Activated CD8-positive, alpha-beta memory T cell treated with anti-CD3 and anti-CD28 coated beads, Interleukin-2, amount 50 U/mL, for 24 hours (primary cell): ENCODE measurements at regions not wholly inside any gene's neighbourhood (a gene's known extent, or its start where the extent isn't known, plus 50 kb on each side); places are given as distances from the start of the nearest gene placed in this dataset.
A peak's percentile ranks its signal among the peaks of the same experiment; 100 is the strongest.

Experiments
- DNase-seq: peaks from one replicate; pipeline ENCODE4 v3.0.0-alpha.2; 2020; ENCODE audit errors: extremely low read depth

- no peak for DNase-seq
Observed at GRCh38 chr11:11789735-11790369, 51.9 kb upstream of the USP47 start.

- no peak for DNase-seq
Observed at GRCh38 chr11:11788063-11788710, 53.6 kb upstream of the USP47 start.

- DNase-seq: peak; percentile 46
Observed at GRCh38 chr11:11787305-11788062, 54.3 kb upstream of the USP47 start.

- no peak for DNase-seq
Observed at GRCh38 chr11:11786771-11787170, 55.0 kb upstream of the USP47 start.

GRCh38 chr11:11786234-11786633 lies 55.5 kb upstream of the USP47 start:
- DNase-seq: no peak

GRCh38 chr11:11782532-11783110 lies 59.2 kb upstream of the USP47 start:
- DNase-seq: no peak

- DNase-seq: no peak
Observed at GRCh38 chr11:11780858-11781257, 60.9 kb upstream of the USP47 start.

GRCh38 chr11:11779975-11780374 lies 61.8 kb upstream of the USP47 start:
- DNase-seq: no peak

- DNase-seq: no peak
Observed at GRCh38 chr11:11777897-11778296, 63.9 kb upstream of the USP47 start.

- DNase-seq: no peak
Observed at GRCh38 chr11:11776714-11777113, 65.1 kb upstream of the USP47 start.

- DNase-seq: no peak
Observed at GRCh38 chr11:11774928-11775327, 66.8 kb upstream of the USP47 start.

GRCh38 chr11:11772865-11773515 lies 68.8 kb upstream of the USP47 start:
- no peak for DNase-seq

GRCh38 chr11:11770921-11771486 lies 70.8 kb upstream of the USP47 start:
- no peak for DNase-seq

- no peak for DNase-seq
Observed at GRCh38 chr11:11770296-11770695, 71.5 kb upstream of the USP47 start.

- no peak for DNase-seq
Observed at GRCh38 chr11:11769782-11770181, 72.0 kb upstream of the USP47 start.

- no peak for DNase-seq
Observed at GRCh38 chr11:11769362-11769761, 72.4 kb upstream of the USP47 start.

GRCh38 chr11:11764423-11764803 lies 77.4 kb upstream of the USP47 start:
- DNase-seq: no peak

- no peak for DNase-seq
Observed at GRCh38 chr11:11763796-11764422, 77.9 kb upstream of the USP47 start.

- no peak for DNase-seq
Observed at GRCh38 chr11:11760838-11761237, 80.9 kb upstream of the USP47 start.

- DNase-seq: no peak
Observed at GRCh38 chr11:11758603-11759196, 83.1 kb upstream of the USP47 start.

- no peak for DNase-seq
Observed at GRCh38 chr11:11757909-11758308, 83.9 kb upstream of the USP47 start.
